ENCODE measurements at regions not wholly inside any gene's neighbourhood (a gene's known extent, or its start where the extent isn't known, plus 50 kb on each side); places are given as distances from the start of the nearest gene placed in this dataset.

DNA sequence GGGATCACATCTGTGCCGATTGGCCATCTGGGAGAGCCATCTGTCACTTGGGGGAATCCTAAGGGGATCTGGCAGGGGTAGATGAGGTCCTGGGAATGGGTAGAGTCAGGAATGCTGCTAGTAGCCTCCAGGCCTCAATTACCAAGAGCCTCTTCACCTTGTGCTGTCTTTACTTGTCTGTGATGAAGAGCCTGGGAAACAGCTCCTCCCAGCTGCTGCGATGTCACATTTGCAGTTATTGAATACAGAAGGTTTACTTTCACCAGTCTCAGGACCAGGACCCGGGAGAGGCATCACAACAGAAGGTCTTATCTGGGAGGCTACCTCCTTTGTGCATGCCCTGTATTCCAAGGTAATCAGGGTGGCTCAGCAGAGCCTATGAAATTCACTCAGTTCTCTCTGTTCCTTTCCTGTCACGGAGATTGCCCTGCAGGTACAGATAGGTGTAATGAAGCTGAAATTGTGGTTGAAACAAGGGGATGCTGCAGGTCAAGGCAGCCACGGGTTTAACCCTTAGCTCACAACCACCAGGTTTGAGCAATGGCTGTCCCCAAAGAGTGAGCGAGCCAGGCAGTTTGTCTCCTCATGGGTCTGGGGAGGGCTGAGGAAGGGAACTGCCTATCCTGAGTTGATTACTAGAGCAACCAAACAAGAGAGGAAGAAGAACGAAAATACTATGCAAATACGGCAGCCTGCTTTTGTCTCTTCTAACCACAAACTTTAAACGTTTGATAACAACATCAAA, 298.9 kb upstream of the RORA start:
- no peak overlapping the region for H3K27ac ChIP-seq (ENCODE audit: control insufficient read depth, insufficient read depth, low read length)
- H3K9me3 ChIP-seq (ENCODE audit: control insufficient read depth, low read depth, low read length) = no peaks in the 10 kb centered on the region
- peaks cover 5% of the 10 kb centered on the region for H3K27me3 ChIP-seq (ENCODE audit: control insufficient read depth, extremely low read depth, insufficient read depth, low read length)
- no peaks in the 10 kb centered on the region for H3K9me1 ChIP-seq (ENCODE audit: control insufficient read depth, extremely low read depth, insufficient read depth, low read length)
- no peaks in the 10 kb centered on the region for H4K20me1 ChIP-seq (ENCODE audit: control insufficient read depth, extremely low read depth, insufficient read depth, low read length)
- dilution Hi-C loops (cut with MboI; ENCODE audit: extremely low pct_ligation_motif_present, low sequenced_read_pairs) = no loop called here
- no peaks in the 10 kb centered on the region for H3K79me2 ChIP-seq (ENCODE audit: control insufficient read depth, insufficient read depth, low read length)
- TF ChIP-seq EZH2 (IDR thresholded peaks at IDR 0.05; ENCODE audit: low read length) = no peak
- TF ChIP-seq, protein P1, sequence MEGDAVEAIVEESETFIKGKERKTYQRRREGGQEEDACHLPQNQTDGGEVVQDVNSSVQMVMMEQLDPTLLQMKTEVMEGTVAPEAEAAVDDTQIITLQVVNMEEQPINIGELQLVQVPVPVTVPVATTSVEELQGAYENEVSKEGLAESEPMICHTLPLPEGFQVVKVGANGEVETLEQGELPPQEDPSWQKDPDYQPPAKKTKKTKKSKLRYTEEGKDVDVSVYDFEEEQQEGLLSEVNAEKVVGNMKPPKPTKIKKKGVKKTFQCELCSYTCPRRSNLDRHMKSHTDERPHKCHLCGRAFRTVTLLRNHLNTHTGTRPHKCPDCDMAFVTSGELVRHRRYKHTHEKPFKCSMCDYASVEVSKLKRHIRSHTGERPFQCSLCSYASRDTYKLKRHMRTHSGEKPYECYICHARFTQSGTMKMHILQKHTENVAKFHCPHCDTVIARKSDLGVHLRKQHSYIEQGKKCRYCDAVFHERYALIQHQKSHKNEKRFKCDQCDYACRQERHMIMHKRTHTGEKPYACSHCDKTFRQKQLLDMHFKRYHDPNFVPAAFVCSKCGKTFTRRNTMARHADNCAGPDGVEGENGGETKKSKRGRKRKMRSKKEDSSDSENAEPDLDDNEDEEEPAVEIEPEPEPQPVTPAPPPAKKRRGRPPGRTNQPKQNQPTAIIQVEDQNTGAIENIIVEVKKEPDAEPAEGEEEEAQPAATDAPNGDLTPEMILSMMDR (optimal IDR thresholded peaks at IDR 0.05 in 1 of 3, IDR thresholded peaks at IDR 0.05 in 1 of 3, conservative IDR thresholded peaks at IDR 0.05 in 1 of 3; ENCODE audit: extremely low read depth in 1 of 3, insufficient read depth in 2 of 3, low read length in 3 of 3) = peak in 2 of 3 experiments; percentile 26 to 36
- no peaks in the 10 kb centered on the region for H3K36me3 ChIP-seq (ENCODE audit: control insufficient read depth in 2 of 2, extremely low read depth in 1 of 2, insufficient read depth in 2 of 2, low read length in 2 of 2)
- no peak overlapping the region for H3K4me3 ChIP-seq (ENCODE audit: control insufficient read depth in 2 of 3, extremely low read depth in 1 of 3, insufficient read depth in 2 of 3, low read depth in 1 of 3, low read length in 3 of 3)
- no peak overlapping the region for H3K4me2 ChIP-seq (ENCODE audit: control insufficient read depth, extremely low read depth, insufficient read depth, low read depth, low read length)
- FAIRE-seq (no peak), DNase-seq (ENCODE audit: low read depth, low spot score) (no peak)
- H3K4me1 ChIP-seq (ENCODE audit: control insufficient read depth, extremely low read depth, insufficient read depth, low read length) = no peaks in the 10 kb centered on the region
- H3K9ac ChIP-seq (ENCODE audit: control insufficient read depth, extremely low read depth, insufficient read depth, low read length) = no peak overlapping the region
- H2AFZ ChIP-seq (ENCODE audit: control insufficient read depth, low read length) = no peak overlapping the region

DNA sequence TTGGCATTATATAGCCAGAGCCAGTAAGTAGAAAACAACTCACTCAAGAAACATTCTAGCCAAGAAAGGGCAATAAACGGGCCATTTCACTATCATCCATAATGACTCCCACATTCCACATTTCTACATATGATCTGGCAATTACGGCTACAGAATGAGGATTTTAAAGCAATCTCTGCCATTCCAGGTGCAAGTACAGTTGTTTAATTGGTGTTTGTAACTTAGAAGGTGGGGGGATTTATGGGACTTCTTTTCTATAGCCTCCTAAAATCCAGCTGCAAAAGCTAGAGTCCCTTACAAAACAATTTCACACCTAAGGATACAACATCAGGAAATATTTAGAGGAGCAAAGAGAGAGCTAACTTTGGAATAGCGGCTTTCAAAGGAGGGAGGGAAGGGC, 295.4 kb upstream of the RORA start:
- no peak overlapping the region for H3K4me3 ChIP-seq (ENCODE audit: control insufficient read depth in 2 of 3, extremely low read depth in 1 of 3, insufficient read depth in 2 of 3, low read depth in 1 of 3, low read length in 3 of 3)
- dilution Hi-C loops (cut with MboI; ENCODE audit: extremely low pct_ligation_motif_present, low sequenced_read_pairs) = no loop called here
- no peak overlapping the region for H2AFZ ChIP-seq (ENCODE audit: control insufficient read depth, low read length)
- no peaks in the 10 kb centered on the region for H3K4me1 ChIP-seq (ENCODE audit: control insufficient read depth, extremely low read depth, insufficient read depth, low read length)
- no peak overlapping the region for H3K27ac ChIP-seq (ENCODE audit: control insufficient read depth, insufficient read depth, low read length)
- H3K4me2 ChIP-seq (ENCODE audit: control insufficient read depth, extremely low read depth, insufficient read depth, low read depth, low read length) = no peak overlapping the region
- H3K27me3 ChIP-seq (ENCODE audit: control insufficient read depth, extremely low read depth, insufficient read depth, low read length) = peaks cover 5% of the 10 kb centered on the region
- DNase-seq (ENCODE audit: low read depth, low spot score) (no peak), FAIRE-seq (no peak)
- H3K79me2 ChIP-seq (ENCODE audit: control insufficient read depth, insufficient read depth, low read length) = no peaks in the 10 kb centered on the region
- H3K9ac ChIP-seq (ENCODE audit: control insufficient read depth, extremely low read depth, insufficient read depth, low read length) = no peak overlapping the region
- H3K9me3 ChIP-seq (ENCODE audit: control insufficient read depth, low read depth, low read length) = no peaks in the 10 kb centered on the region
- no peaks in the 10 kb centered on the region for H3K9me1 ChIP-seq (ENCODE audit: control insufficient read depth, extremely low read depth, insufficient read depth, low read length)
- no peak for TF ChIP-seq EZH2 (IDR thresholded peaks at IDR 0.05; ENCODE audit: low read length)
- TF ChIP-seq, protein P1 (optimal IDR thresholded peaks at IDR 0.05 in 1 of 3, IDR thresholded peaks at IDR 0.05 in 1 of 3, conservative IDR thresholded peaks at IDR 0.05 in 1 of 3; ENCODE audit: extremely low read depth in 1 of 3, insufficient read depth in 2 of 3, low read length in 3 of 3) = no peak
- no peaks in the 10 kb centered on the region for H3K36me3 ChIP-seq (ENCODE audit: control insufficient read depth in 2 of 2, extremely low read depth in 1 of 2, insufficient read depth in 2 of 2, low read length in 2 of 2)
- no peaks in the 10 kb centered on the region for H4K20me1 ChIP-seq (ENCODE audit: control insufficient read depth, extremely low read depth, insufficient read depth, low read length)

All from keratinocyte (primary cell).